Renal cortex interstitium (tissue), 11 donors: ENCODE measurements at regions not wholly inside any gene's neighbourhood (a gene's known extent, or its start where the extent isn't known, plus 50 kb on each side); places are given as distances from the start of the nearest gene placed in this dataset.

ENCODE experiments used
- DNase-seq, 11 donors: peaks; one replicate each; pipeline ENCODE4 v3.0.0-alpha.2; 2013; ENCODE audit warnings: low read depth in 9 of 11, low spot score in 4 of 11; ENCODE audit errors: extremely low read depth in 1 of 11

DNA sequence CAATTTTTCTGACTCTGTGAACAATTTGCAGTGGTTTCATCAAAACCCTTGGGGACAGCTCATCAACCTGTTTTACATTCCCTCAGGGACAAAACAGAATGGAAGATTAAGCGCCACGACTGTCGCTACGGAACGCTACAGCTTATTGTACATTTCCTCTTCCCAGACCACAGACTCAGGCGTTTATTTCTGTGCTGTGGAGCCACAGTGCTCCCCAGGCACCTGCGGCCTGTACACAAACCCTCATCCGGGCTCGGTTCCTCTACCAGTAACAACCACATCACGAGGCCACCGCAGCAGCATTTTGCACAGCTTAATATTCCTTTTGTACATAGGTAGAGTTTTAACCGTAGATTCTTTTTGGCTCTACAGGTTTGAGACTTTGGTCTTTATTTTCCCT is 397.4 kb upstream of the OR4E1 start:
- no peak for DNase-seq

DNA sequence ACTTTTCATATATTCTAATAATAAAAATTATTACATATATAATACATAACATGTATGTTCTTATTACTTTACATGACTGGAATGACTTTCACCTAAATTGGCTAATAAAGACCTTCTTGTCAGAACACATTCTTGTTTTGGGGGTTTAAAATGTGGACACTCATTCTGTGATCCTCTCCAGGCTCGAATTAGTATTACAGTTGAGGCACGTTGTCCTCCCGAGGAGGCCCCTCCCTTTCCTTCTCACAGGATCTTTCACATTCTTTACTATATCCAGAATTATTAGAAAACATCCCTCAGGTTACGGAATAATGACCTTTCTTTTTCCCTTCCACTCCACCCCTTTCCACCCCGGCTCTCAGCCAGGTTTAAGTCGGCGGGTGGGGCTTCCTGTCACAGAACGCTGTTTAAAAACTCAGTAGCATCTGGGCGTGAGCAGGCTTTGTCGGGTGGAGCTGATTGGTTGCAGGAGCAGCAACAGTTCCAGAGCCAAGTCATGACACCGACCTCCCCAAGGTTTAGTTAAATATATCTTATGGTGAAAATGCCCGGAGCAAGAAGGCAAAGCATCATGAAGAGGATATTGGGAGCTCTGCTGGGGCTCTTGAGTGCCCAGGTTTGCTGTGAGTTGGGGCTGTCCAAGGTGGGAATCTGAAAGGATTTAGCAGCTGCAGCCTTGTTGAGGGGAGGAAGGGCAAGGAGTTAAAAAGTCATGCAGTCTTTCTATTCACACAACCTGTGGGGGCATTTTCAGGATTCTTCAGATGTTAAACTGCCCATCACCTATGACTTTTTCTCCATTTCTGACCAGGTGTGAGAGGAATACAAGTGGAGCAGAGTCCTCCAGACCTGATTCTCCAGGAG is 396.7 kb upstream of the OR4E1 start:
- DNase-seq: no peak

DNA sequence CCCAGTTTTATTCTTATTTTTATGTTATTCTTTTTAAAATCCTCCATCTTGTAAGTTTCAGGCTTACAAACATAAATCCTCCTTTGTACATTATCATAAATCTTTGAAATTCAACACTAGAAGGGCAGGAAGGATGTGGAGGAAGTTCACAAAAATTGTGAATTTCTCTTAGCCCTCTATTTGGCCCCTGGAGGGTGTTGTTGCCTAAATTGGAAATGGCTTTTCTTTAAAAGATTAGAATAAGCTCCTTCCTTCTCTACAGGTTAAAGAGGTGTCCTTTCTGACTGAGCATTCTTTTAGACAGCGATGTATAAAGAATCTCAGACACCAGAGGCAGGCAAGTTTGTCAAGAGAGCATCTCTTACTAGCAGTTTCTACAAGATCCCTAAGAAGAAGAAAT is 391.7 kb upstream of the OR4E1 start:
- DNase-seq: no peak

DNA sequence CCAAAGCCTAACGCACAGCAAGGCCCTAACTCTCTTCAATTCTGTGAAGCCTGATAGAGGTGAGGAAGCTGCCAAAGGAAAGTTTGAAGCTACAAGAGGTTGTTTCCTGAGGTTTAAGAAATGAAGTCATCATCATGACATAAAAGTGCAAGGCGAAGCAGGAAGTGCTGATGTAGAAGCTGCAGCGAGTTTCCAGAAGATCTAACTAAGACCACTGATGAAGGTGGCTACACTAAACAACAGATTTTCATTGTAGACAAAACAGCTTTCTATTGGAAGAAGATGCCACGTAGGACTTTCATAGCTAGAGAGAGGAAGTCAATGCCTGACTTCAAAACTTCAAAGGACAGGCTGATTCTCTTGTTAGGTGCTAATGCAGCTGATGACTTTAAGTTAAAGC is 385.6 kb upstream of the OR4E1 start:
- no peak for DNase-seq

DNA sequence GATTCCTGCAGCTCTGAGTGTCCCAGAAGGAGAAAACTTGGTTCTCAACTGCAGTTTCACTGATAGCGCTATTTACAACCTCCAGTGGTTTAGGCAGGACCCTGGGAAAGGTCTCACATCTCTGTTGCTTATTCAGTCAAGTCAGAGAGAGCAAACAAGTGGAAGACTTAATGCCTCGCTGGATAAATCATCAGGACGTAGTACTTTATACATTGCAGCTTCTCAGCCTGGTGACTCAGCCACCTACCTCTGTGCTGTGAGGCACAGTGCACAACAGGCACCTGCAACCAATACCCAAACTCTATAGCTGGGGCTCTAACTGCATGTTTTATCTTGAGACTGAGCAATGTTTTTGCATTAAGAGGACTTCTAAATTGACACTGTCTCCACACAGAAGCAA is 379.2 kb upstream of the OR4E1 start:
- DNase-seq: no peak

DNA sequence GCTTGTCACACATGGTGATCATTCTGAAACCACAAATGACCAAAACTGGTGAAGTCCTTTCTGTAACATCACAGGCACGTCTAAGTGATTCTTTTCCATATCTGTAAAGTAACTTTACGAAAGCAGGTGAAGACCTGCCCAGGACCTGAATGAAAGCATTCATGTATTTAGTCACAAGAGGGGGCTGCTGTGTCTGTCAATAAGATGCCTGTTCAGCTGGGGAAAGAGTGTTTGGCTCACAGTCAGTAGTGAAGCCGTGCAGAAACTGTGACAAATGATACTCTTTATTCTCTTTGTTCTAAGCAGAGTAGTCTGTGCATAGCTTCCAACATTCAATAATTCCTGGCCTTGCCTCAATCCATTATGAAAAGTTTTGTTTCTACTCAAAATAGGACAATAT is 373.5 kb upstream of the OR4E1 start:
- peak in 5 of 11 donors; percentile 15 to 41 (median 24) for DNase-seq

DNA sequence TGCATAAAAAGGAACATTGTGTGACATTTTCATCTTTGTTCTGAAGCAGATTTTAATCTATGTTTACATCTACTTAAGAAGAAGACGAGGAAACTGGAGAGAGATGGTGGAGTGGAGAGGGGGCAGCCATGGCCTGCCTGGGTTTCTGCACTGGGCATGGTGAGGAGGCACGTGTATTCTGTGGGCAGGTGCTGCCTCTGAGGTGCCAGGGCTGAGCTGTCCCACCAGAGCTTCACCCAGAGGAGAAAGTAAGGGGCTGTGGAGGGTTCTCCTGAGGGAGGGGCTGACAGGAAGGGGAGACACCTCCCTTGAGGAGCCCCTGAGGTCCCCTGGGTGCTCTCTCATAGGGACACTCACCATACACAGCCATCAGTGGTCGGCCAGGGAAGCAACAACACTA is 372.4 kb upstream of the OR4E1 start:
- DNase-seq: no peak

DNA sequence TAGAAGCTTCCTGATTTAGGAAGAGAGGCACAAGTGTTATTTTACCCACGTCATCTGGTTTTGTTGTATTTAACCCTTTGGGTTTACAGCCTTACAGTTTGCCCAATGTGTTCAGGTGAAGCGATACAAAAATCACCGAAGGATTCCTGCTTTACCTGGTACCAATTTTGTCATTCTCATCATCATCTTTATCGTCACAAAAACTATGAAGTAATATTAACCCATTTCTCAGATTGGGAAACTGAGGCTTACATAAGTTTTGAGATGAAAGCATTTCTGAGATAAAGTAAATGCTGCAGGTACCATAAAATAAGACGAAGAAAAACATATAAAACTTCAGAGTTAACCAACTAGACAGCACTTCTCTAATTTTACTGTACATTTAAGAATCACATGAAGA is 370.6 kb upstream of the OR4E1 start:
- no peak for DNase-seq

DNA sequence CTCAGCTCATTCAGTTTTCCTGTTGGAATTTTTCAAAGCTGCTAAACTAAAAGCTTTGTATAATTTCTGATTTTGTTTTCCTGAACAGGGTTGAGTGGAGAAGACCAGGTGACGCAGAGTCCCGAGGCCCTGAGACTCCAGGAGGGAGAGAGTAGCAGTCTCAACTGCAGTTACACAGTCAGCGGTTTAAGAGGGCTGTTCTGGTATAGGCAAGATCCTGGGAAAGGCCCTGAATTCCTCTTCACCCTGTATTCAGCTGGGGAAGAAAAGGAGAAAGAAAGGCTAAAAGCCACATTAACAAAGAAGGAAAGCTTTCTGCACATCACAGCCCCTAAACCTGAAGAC is 367.1 kb upstream of the OR4E1 start:
- DNase-seq: no peak

DNA sequence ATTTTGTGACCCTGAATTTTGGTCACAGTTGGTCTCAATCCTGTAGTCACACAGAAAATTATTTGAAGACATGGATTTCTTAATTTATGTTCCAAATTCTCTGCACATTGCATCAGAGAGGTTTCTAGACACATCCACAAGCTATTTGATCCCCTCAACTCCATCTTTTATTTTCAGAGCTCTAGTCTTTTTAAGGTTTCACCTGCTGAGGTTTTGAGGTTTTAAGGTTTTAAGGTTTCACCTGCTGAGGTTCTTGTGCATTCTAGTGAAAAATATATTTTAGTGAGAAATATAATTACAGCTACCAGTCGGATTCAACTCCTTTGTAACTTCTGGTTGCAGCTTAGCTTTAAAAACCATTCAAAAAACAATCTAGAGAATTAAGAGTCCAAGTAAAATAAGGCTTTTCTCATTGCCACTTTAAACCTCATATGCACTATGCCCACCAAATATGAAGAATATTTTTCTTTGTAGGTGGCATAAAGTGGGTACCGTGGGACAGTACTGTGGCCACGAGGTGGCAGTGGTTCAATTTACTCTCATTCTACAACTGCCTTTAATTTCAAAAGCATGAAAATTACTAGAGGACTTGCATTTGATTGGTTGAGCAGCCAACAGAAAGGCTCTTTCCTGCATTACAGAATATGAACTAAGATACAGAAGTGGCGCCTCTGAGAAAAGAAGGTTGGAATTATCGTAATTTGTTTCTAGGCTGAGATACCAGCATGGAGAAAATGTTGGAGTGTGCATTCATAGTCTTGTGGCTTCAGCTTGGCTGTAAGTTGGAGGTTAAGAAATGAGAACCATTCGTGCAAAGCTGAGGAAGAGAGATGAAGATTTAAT is 366.5 kb upstream of the OR4E1 start:
- no peak for DNase-seq

DNA sequence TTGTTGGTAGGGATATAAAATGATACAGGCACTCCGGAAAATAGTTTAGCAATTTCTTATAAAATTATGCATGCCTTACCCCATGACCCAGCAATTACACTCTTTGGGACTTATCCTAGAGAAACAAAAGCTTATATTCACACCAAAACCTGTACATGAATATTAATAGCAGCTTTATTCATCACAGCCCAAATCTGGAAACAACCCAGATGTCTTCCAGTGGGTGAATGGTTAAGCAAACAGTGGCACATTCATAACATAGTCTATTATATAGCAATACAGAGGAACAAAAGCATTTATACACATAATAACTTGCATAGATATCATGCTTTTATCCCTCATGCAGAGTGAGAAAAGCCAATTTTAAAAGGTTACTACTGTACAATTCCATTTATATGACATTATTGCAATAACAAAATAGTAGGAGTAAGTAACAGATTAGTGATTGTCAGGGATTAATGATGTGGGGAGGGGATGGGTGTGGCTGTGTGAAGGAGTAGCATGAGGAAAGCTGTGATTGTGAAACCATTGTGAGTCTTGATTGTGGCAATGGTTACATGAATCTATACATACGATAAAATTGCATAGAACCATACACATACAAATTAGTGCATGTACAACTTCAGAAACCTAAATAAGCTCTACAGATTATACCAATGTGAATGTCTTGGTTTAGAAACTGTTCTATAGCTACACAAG is 363.1 kb upstream of the OR4E1 start:
- no peak for DNase-seq

DNA sequence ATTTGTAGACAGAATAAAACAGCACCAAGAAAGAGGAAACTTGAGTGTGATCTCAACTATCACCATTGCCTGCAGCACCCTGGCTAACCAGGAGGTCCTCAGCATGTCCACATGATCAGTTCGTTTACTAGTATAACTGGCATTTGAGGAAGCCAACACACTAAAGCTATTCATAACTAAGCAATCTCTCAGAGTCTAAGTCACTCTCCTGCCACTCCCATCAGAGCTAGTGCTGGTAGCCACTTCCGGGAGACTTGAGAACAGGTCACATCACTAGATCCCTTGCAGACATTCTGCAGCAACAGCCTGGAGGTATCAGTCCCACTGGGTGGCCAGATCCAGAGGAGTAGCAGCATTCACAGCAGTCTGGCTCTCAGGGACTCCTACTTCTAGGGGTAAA is 352.9 kb upstream of the OR4E1 start:
- DNase-seq: no peak

DNA sequence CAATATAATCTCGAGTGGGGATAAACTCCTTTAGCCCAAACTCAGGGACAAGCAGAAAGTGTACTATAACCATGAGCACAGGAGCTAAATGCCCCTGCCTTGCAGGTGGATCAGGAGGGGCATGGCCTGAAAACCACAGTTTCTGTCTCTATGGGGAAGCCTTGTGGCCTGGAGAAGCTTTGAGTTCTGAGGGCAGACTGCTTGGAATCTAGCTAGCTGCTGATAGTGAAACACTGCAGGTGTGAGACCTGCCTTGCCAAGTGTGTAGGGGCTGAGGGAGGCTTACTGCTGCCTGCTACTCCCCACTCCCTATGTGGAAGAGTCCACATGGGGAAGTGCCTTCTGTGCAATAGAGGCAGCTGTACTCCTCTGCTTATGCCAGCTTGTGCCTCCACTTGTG is 352.3 kb upstream of the OR4E1 start:
- DNase-seq: no peak

DNA sequence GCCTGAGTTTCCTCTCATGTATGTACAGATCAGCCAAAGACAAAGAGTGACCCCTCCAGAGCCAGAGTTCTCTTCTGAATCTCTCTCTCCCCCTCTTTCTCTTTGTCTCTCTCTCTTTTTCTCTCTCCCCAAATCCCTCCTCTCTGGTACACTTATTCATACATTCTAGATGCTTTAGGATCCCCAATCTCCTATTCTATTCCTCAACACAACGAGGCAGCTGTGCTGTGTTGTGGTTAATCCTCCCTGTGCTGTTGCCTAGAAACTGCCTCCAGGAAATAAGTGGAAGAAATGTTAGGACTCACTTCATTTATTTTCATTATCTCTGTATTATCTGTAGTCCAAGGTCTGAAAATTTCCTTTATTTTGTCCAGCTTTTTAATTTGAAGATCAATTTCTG is 350.5 kb upstream of the OR4E1 start:
- no peak for DNase-seq

DNA sequence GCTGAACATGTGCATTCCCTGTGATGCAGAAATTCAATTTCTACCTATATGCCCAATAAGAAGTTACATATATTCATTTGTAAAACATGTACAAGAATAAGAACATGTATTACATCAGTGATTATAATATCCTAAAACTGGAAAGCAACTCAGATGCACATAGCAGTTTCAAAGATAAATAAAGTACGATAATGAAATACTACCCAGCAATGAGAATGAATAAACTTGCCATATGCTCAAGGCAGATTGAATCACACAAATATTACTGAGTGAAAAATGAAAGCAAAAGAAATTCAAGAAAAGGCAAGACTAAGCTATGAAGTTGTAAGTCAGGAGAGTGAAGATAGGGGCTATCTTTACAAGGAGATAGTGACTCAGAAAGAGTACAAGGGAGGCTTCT is 345.3 kb upstream of the OR4E1 start:
- DNase-seq: no peak

DNA sequence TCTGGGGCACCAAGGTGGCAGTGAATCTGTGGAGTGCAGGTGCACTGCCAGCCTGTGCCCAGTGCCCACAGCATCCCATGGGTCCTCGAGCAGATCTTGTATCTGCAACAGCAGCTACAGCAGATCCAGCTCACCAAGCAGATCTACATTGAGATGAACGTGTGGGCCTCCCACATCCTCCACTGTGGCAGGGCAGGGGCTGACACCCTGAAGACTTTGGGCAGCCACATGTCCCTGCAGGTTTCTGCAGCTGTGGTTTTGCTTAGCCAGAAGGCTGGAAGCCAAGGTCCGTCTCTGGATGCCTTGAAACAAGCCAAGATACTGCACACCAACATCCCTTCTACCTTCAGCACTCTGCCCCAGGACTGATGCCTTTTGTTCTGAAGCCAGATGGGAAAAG is 338.8 kb upstream of the OR4E1 start:
- DNase-seq: no peak

DNA sequence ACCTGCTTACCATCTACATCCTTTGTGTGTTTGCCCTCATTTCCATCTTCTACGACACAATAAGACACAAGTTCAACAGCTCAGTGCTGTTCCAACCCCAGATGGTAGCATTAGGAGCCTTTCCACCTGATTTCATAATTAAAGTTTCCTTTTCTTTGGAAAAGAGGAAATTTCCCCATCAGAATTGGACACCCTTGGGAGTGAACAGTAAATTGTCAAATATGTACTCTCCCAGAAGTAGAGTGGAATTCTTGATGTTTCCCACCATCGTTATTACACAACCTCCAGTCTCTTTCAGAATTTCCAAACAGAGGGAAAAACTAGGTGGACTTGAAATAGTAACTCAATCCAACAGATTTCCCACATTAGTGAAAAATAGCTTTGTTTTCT is 337.6 kb upstream of the OR4E1 start:
- DNase-seq: no peak

DNA sequence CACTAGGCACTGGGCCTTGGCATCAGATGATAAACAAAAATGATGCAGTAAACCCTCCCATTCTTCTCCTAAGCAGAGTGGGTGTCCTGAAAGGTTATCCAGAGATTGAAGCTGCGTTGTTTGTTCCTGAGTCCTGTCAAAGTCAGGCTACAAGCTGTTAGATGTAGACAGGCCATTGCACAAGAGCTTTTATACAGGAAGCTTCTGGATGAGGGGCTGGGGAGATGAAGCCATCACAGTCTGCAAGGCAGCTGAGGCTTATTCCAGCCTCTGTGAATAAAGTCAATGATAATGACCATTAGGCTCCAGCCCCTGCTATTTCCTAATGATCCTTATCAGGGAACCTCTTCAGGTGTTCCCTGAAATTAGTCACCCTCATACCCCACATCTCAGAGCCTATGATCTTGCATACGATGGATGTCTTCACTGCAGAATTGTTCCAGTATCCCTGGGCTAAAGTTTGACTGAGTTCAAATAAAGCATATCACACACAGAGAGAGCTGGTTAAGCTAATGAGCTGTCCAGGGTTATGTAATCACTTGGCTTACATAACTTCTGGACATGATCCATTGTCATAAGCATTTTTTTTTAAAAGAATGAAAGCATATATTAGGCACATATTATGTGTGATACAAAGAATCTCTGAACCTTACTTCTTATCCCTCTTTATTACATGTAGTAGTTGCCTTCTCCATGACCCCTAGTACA is 337.1 kb upstream of the OR4E1 start:
- DNase-seq: no peak

DNA sequence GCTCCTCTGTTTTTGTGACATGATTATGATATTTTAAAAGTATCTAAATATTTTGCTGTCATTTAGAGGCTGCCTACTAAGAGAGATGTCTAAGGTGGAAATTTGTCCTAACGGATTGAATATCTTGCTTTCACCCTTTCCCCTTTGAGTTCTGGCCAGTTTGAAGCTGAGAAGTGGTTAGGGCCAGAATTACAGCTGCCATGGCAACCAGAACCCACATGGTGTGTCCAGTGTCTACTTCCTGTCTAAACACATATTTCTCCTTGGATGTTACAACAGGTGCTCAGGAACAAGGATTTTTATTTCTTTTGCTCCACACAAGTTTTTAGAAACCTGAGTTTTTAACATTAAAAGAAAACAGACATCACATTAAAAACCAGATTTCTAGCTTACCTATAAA is 335.1 kb upstream of the OR4E1 start:
- DNase-seq: no peak
